ENCODE measurements at regions not wholly inside any gene's neighbourhood (a gene's known extent, or its start where the extent isn't known, plus 50 kb on each side); places are given as distances from the start of the nearest gene placed in this dataset.
A peak's percentile ranks its signal among the peaks of the same experiment; 100 is the strongest.

GRCh38 chr6:168206186-168206585 lies 113.4 kb downstream of the DACT2 start:
- Histone ChIP-seq H3K4me1 (no peaks in the 10 kb centered on the region), H3K4me3 (no peak overlapping the region), H3K27ac (no peak overlapping the region), H3K36me3 (no peaks in the 10 kb centered on the region), H3K27me3 (no peaks in the 10 kb centered on the region), H3K9me3 (no peaks in the 10 kb centered on the region)
- WGBS, 5 donors, result 80 to 86% (median 82%) methylated on average over 8 of the region's 8 CpGs
- intact Hi-C loops (cut with DNase I; ENCODE audit: low total_unique reads), result no loop called here
- no peak for TF ChIP-seq POLR2AphosphoS5 (IDR thresholded peaks at IDR 0.05)
- TF ChIP-seq EP300 (IDR thresholded peaks at IDR 0.05), result no peak
- no peak for DNase-seq

GRCh38 chr6:168201799-168202198 lies 117.8 kb downstream of the DACT2 start:
- DNase-seq, result no peak
- Histone ChIP-seq H3K9me3 (no peaks in the 10 kb centered on the region), H3K27ac (no peak overlapping the region), H3K4me3 (no peak overlapping the region), H3K4me1 (no peaks in the 10 kb centered on the region), H3K36me3 (no peaks in the 10 kb centered on the region), H3K27me3 (no peaks in the 10 kb centered on the region)
- intact Hi-C loops (cut with DNase I; ENCODE audit: low total_unique reads), result no loop called here
- TF ChIP-seq POLR2AphosphoS5 (IDR thresholded peaks at IDR 0.05) (no peak), EP300 (IDR thresholded peaks at IDR 0.05) (no peak), POLR2A (IDR thresholded peaks at IDR 0.05) (no peak)
- TF ChIP-seq, protein P1, sequence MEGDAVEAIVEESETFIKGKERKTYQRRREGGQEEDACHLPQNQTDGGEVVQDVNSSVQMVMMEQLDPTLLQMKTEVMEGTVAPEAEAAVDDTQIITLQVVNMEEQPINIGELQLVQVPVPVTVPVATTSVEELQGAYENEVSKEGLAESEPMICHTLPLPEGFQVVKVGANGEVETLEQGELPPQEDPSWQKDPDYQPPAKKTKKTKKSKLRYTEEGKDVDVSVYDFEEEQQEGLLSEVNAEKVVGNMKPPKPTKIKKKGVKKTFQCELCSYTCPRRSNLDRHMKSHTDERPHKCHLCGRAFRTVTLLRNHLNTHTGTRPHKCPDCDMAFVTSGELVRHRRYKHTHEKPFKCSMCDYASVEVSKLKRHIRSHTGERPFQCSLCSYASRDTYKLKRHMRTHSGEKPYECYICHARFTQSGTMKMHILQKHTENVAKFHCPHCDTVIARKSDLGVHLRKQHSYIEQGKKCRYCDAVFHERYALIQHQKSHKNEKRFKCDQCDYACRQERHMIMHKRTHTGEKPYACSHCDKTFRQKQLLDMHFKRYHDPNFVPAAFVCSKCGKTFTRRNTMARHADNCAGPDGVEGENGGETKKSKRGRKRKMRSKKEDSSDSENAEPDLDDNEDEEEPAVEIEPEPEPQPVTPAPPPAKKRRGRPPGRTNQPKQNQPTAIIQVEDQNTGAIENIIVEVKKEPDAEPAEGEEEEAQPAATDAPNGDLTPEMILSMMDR (IDR thresholded peaks at IDR 0.05), result no peak
- WGBS, 5 donors, result 83 to 88% (median 85%) methylated on average over 5 of the region's 5 CpGs

DNA sequence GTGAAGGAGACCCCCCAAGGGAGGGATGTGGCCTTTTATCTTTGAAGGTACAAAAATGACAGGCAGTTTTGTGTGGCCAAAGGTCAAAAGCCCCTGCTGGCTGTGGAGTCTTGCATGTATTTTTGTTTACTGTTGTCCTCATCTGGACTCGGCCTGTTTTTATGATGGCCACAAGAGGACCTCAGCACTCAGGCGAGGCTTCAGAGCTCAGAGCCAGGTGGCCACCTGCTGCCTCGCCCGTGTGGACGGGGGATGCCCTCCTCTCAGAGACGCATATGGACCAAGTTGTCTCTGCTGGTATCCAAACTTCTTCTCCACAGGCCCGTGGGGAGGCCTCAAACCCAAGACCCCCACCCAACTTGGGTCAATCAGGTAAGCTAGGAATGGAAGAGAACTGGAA lies 118.2 kb downstream of the DACT2 start:
- H3K36me3 ChIP-seq, result no peaks in the 10 kb centered on the region
- no peak overlapping the region for H3K27ac ChIP-seq
- H3K4me1 ChIP-seq, result peaks cover 0 to 3% (median 1%) of the 10 kb centered on the region in 4 donors
- TF ChIP-seq, protein P1 (IDR thresholded peaks at IDR 0.05), result peak in 3 of 7 experiments; percentile 38 to 57 (median 53)
- TF ChIP-seq POLR2AphosphoS5 (IDR thresholded peaks at IDR 0.05), result no peak
- DNase-seq, result peak; percentile 35 to 49
- WGBS, 5 donors, result 19 to 49% (median 35%) methylated on average over 7 of the region's 7 CpGs
- H3K9me3 ChIP-seq, result no peaks in the 10 kb centered on the region
- H3K4me3 ChIP-seq, result no peak overlapping the region
- intact Hi-C loops (cut with DNase I; ENCODE audit: low total_unique reads), result no loop called here
- no peaks in the 10 kb centered on the region for H3K27me3 ChIP-seq

DNA sequence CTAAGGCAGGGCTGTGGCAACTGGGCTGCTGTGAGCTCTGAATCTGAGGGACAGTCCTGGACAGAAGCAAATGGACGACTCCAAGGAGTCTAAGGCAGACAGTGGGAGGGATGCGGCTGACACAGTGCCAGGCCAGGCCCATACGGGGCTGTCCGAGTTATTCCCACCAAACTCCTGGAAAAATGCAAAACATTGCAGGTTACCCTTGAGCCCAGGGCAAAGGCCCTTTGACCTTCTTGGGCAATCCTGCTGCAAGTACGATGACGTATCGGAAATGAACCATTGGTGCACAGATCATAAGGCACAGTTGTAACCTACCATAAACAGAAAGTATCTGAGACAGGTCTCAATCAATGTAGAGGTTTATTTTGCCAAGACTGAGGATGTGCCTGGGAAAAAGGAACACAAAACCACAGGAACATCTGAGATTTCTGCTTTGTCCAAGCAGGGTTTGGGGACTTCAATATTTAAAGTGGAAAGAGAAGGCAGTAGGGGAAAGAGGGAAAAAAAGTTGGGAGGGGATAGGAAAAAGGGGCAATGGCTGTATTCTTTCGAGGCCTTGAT lies 118.9 kb downstream of the DACT2 start:
- Histone ChIP-seq H3K9me3 (no peaks in the 10 kb centered on the region), H3K27me3 (no peaks in the 10 kb centered on the region), H3K4me1 (peaks cover 0 to 10% (median 4%) of the 10 kb centered on the region in 4 donors), H3K36me3 (no peaks in the 10 kb centered on the region), H3K4me3 (no peak overlapping the region), H3K27ac (no peak overlapping the region)
- DNase-seq, result no peak
- intact Hi-C loops (cut with DNase I; ENCODE audit: low total_unique reads), result no loop called here
- TF ChIP-seq POLR2AphosphoS5 (IDR thresholded peaks at IDR 0.05) (no peak), POLR2A (IDR thresholded peaks at IDR 0.05) (no peak), EP300 (IDR thresholded peaks at IDR 0.05) (no peak)
- TF ChIP-seq, protein P1 (IDR thresholded peaks at IDR 0.05), result no peak
- WGBS, 5 donors, result 87 to 90% (median 88%) methylated on average over 8 of the region's 8 CpGs

Measured in stomach (tissue), 8 donors.